Neutrophil (primary cell): ENCODE measurements at regions not wholly inside any gene's neighbourhood (a gene's known extent, or its start where the extent isn't known, plus 50 kb on each side); places are given as distances from the start of the nearest gene placed in this dataset.
"Not testable (repeated sequence)": the region's sequence is repeated elsewhere in the genome, so short reads cannot be mapped to it uniquely, and the experiment has no call there.

Source experiments
- H3K27ac ChIP-seq: fragments of 200-600 bp; sonication (generic); 2 replicates; pipeline ENCODE4 v1.5.1; 2016; ENCODE audit warnings: mild to moderate bottlenecking, moderate library complexity
- H3K27me3 ChIP-seq: fragments of 200-600 bp; sonication (generic); 2 replicates; pipeline ENCODE4 v1.6.0; 2016; ENCODE audit warnings: mild to moderate bottlenecking
- H3K36me3 ChIP-seq: fragments of 200-600 bp; sonication (generic); 2 replicates; pipeline ENCODE4 v1.5.1; 2017
- H3K4me1 ChIP-seq, 2 experiments: fragments of 200-600 bp in 1 of 2; sonication (generic) in 1 of 2; 1 replicate in 1 of 2; 2 replicates in 1 of 2; pipeline versions ENCODE4 v1.5.1 to v1.6.1; 2013 to 2016; ENCODE audit warnings: low read depth in 1 of 2, low read length in 1 of 2, mild to moderate bottlenecking in 1 of 2, moderate library complexity in 1 of 2; ENCODE audit not compliant: control insufficient read depth in 1 of 2, insufficient read depth in 1 of 2
- H3K4me3 ChIP-seq, 2 experiments: fragments of 200-600 bp in 1 of 2; sonication (generic) in 1 of 2; 1 replicate in 1 of 2; 2 replicates in 1 of 2; pipeline ENCODE4 v1.5.1; 2013 to 2016; ENCODE audit warnings: low read depth in 1 of 2, low read length in 1 of 2, mild to moderate bottlenecking in 1 of 2, moderate library complexity in 1 of 2
- H3K9me3 ChIP-seq: fragments of 200-600 bp; sonication (generic); 2 replicates; pipeline ENCODE4 v1.5.1; 2016
- TF ChIP-seq, protein P1 (sequence below): fragments of 200-600 bp; sonication (generic); IDR thresholded peaks from 2 replicates; pipeline ENCODE4 v1.5.1; 2016; ENCODE audit warnings: antibody characterized with exemption

DNA sequence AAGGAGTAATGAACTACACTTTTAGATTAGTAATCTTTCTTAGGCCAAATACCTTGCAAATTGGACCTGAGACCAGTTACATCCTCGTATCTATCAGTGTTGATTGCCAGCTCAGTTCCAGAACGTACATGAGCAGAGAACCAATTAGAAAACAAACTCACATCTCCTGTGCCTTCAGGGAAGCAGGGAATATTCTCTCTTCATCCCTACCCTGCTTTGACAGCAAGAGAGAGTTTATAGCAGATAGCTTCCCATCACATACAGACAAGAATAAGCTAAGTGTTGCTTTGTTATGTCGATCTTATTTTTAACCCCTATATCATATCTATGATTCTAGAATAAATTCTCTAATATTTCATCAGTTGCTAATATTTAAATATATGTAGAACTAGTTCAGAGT is 181.8 kb downstream of the DSC3 start:
- H3K36me3 ChIP-seq = no peaks in the 10 kb centered on the region
- H3K27me3 ChIP-seq = no peaks in the 10 kb centered on the region
- TF ChIP-seq, protein P1, sequence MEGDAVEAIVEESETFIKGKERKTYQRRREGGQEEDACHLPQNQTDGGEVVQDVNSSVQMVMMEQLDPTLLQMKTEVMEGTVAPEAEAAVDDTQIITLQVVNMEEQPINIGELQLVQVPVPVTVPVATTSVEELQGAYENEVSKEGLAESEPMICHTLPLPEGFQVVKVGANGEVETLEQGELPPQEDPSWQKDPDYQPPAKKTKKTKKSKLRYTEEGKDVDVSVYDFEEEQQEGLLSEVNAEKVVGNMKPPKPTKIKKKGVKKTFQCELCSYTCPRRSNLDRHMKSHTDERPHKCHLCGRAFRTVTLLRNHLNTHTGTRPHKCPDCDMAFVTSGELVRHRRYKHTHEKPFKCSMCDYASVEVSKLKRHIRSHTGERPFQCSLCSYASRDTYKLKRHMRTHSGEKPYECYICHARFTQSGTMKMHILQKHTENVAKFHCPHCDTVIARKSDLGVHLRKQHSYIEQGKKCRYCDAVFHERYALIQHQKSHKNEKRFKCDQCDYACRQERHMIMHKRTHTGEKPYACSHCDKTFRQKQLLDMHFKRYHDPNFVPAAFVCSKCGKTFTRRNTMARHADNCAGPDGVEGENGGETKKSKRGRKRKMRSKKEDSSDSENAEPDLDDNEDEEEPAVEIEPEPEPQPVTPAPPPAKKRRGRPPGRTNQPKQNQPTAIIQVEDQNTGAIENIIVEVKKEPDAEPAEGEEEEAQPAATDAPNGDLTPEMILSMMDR = no peak
- no peak overlapping the region for H3K27ac ChIP-seq
- H3K4me3 ChIP-seq = no peak overlapping the region
- no peaks in the 10 kb centered on the region for H3K9me3 ChIP-seq
- H3K4me1 ChIP-seq = no peaks in the 10 kb centered on the region

DNA sequence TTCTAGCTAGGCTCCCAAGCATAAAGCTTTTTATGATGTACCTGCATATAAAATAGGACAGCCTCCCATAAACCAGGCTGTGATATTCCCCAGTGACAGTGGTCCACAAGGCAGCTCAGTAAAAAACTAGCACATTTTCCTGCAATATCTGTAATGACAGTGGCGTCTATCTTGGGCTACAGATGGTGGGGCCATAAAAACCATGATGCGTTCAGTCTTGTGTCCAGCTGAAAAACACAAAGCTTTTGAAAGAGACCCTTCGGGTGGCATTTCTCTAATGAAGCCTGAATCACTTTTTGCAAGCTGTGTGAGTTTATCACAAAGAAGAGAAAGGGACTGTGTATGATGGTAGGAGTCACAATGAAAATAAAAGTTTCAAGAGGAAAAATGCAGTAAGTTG is 183.5 kb downstream of the DSC3 start:
- H3K27me3 ChIP-seq = no peaks in the 10 kb centered on the region
- TF ChIP-seq, protein P1 = no peak
- H3K9me3 ChIP-seq = no peaks in the 10 kb centered on the region
- H3K27ac ChIP-seq = no peak overlapping the region
- H3K4me3 ChIP-seq = no peak overlapping the region
- H3K4me1 ChIP-seq = no peaks in the 10 kb centered on the region
- H3K36me3 ChIP-seq = no peaks in the 10 kb centered on the region

DNA sequence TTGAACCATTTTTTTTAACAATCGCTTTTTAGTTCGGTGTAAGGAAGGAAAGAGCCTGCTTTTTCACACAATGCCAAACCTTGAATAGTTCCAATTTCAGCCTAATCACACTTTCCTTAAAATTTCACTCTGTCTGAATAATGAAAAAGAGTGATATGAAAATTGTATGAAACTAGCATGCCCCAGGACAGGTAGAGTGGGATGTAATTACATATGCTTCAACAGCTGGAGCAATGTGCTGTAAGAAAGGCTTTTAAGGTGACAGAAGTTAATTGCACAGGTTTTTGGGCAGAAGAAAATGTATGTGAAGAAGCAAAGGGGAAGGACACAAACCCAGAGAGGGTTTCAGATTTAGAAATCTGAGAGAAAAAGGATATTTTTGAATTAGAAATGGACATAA is 184.0 kb downstream of the DSC3 start:
- H3K27ac ChIP-seq = no peak overlapping the region
- H3K4me1 ChIP-seq = no peaks in the 10 kb centered on the region
- H3K9me3 ChIP-seq = no peaks in the 10 kb centered on the region
- H3K36me3 ChIP-seq = no peaks in the 10 kb centered on the region
- no peak overlapping the region for H3K4me3 ChIP-seq
- TF ChIP-seq, protein P1 = no peak
- no peaks in the 10 kb centered on the region for H3K27me3 ChIP-seq

DNA sequence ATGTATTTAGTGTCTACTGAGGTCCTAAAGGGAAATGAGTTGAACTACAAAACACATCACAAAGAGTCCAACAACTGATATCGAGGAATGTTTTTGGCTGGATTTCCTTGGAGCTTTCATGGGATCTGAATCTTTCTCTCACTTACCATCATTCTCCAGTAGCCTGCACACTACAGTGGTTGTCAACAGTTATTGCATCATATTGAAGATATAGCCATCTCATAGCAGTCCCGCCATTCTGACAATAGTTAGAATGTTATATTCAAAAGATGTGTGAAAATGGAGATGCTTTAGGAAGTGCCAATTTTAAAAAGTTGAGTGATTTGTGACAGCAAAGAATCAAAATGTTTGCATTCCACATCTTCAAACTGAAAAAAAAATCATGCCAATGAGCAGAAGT is 186.8 kb downstream of the DSC3 start:
- no peaks in the 10 kb centered on the region for H3K36me3 ChIP-seq
- H3K4me1 ChIP-seq = no peaks in the 10 kb centered on the region
- H3K27ac ChIP-seq = no peak overlapping the region
- no peaks in the 10 kb centered on the region for H3K27me3 ChIP-seq
- TF ChIP-seq, protein P1 = no peak
- H3K9me3 ChIP-seq = no peaks in the 10 kb centered on the region
- no peak overlapping the region for H3K4me3 ChIP-seq

GRCh38 chr18:30852980-30853379 is 189.6 kb downstream of the DSC3 start:
- Histone ChIP-seq H3K4me1 (no peaks in the 10 kb centered on the region), H3K9me3 (no peaks in the 10 kb centered on the region), H3K36me3 (no peaks in the 10 kb centered on the region), H3K27ac (no peak overlapping the region), H3K4me3 (no peak overlapping the region), H3K27me3 (no peaks in the 10 kb centered on the region)
- TF ChIP-seq, protein P1 = no peak

GRCh38 chr18:30852541-30852940 is 190.0 kb downstream of the DSC3 start:
- TF ChIP-seq, protein P1 = no peak
- no peaks in the 10 kb centered on the region for H3K9me3 ChIP-seq
- no peak overlapping the region for H3K4me3 ChIP-seq
- no peaks in the 10 kb centered on the region for H3K36me3 ChIP-seq
- no peaks in the 10 kb centered on the region for H3K4me1 ChIP-seq
- no peaks in the 10 kb centered on the region for H3K27me3 ChIP-seq
- no peak overlapping the region for H3K27ac ChIP-seq

DNA sequence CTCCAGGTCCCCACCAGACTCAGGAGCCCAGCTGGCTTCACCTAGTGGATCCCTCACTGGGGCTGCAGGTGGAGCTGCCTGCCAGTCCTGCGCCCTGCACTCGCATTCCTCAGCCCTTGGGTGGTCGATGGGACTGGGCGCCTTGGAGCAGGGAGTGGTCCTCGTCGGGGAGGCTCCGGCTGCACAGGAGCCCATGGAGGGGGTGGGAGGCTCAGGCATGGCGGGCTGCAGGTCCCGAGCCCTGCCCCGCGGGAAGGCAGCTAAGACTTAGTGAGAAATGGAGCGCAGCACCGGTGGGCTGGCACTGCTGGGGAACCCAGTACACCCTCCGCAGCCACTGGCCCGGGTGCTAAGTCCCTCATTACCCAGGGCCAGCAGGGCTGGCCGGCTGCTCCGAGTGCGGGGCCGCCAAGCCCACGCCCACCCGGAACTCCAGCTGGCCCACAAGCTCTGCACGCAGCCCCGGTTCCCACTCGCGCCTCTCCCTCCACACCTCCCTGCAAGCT is 203.4 kb downstream of the DSC3 start:
- not testable (repeated sequence) for H3K4me3 ChIP-seq, H3K4me1 ChIP-seq, H3K27me3 ChIP-seq, H3K36me3 ChIP-seq, H3K27ac ChIP-seq, H3K9me3 ChIP-seq
